H1 (cell line): ENCODE measurements at regions not wholly inside any gene's neighbourhood (a gene's known extent, or its start where the extent isn't known, plus 50 kb on each side); places are given as distances from the start of the nearest gene placed in this dataset.

Experiments
- CTCF ChIA-PET: fragments of 300-600 bp; sonication (Branson Sonifier 250); formaldehyde crosslinking; loops from one replicate; lab custom pipeline; 2021; ENCODE audit not compliant: partially characterized antibody; lab: Charles Lee
- POLR2A ChIA-PET: fragments of 300-600 bp; sonication (Branson Sonifier 250); formaldehyde crosslinking; loops from one replicate; lab custom pipeline; 2021; ENCODE audit warnings: inconsistent platforms; ENCODE audit not compliant: partially characterized antibody; lab: Charles Lee
- DNase-seq, 2 experiments: peaks; one replicate each; pipeline versions ENCODE4 v3.0.0 to v3.0.0-alpha.2; 2010 to 2022; ENCODE audit warnings: low spot score in 2 of 2, low read depth in 1 of 2, mixed read lengths in 1 of 2
- FAIRE-seq: peaks from 2 replicates; lab custom pipeline; 2011; peaks lifted over from hg19 to GRCh38; lab: Jason Lieb, UNC
- H2AFZ ChIP-seq: 2 replicates; pipeline ENCODE4 v1.8.1; 2012; ENCODE audit warnings: low read length, inconsistent platforms
- H2AK5ac ChIP-seq: 2 replicates; pipeline ENCODE4 v1.6.1; 2013; ENCODE audit warnings: low read depth, low read length
- H2BK120ac ChIP-seq: replicated peaks from 2 replicates; pipeline ENCODE3; 2013; ENCODE audit warnings: low read depth, low read length, inconsistent platforms
- H2BK12ac ChIP-seq: 2 replicates; pipeline ENCODE4 v1.6.1; 2013; ENCODE audit warnings: low read depth, low read length
- H2BK15ac ChIP-seq: 2 replicates; pipeline ENCODE4 v1.6.1; 2013; ENCODE audit warnings: low read length
- H2BK20ac ChIP-seq: 2 replicates; pipeline ENCODE4 v1.6.1; 2013; ENCODE audit warnings: low read length
- H2BK5ac ChIP-seq: 2 replicates; pipeline ENCODE4 v1.6.1; 2013; ENCODE audit warnings: low read depth, low read length
- H3K14ac ChIP-seq: 2 replicates; pipeline ENCODE4 v1.6.1; 2013; ENCODE audit warnings: inconsistent platforms; ENCODE audit not compliant: insufficient read length
- H3K18ac ChIP-seq: 2 replicates; pipeline ENCODE4 v1.6.1; 2013; ENCODE audit warnings: low read length; ENCODE audit errors: extremely low read depth
- H3K23ac ChIP-seq: 2 replicates; pipeline ENCODE4 v1.6.1; 2013; ENCODE audit warnings: inconsistent platforms; ENCODE audit not compliant: insufficient read length
- H3K23me2 ChIP-seq: 2 replicates; pipeline ENCODE4 v1.6.1; 2013; ENCODE audit warnings: low read depth, low read length
- H3K27ac ChIP-seq: 2 replicates; pipeline ENCODE4 v1.6.1; 2011; ENCODE audit warnings: low read depth, low read length, inconsistent platforms
- H3K27me3 ChIP-seq, 4 experiments: replicated peaks in 1 of 4; 1 replicate in 1 of 4; 2 replicates in 3 of 4; pipeline versions ENCODE4 v1.6.1 to v1.8.1; 2011 to 2013; ENCODE audit warnings: low read length in 3 of 4, mild to moderate bottlenecking in 3 of 4, inconsistent platforms in 2 of 4, mixed read lengths in 2 of 4, moderate library complexity in 1 of 4; ENCODE audit not compliant: control insufficient read depth in 3 of 4, insufficient read depth in 3 of 4; ENCODE audit errors: extremely low read depth in 1 of 4
- H3K36me3 ChIP-seq, 4 experiments: 2 replicates each; pipeline versions ENCODE4 v1.6.1 to v1.8.1; 2011 to 2013; ENCODE audit warnings: mild to moderate bottlenecking in 4 of 4, low read length in 3 of 4, moderate library complexity in 2 of 4, control low read depth in 1 of 4, inconsistent platforms in 1 of 4; ENCODE audit not compliant: insufficient read depth in 4 of 4, control insufficient read depth in 2 of 4
- H3K4ac ChIP-seq: replicated peaks from 2 replicates; pipeline ENCODE3; 2013; ENCODE audit warnings: low read length, low read depth, mixed read lengths, inconsistent platforms; ENCODE audit not compliant: insufficient read length
- H3K4me1 ChIP-seq, 4 experiments: replicated peaks in 1 of 4; 1 replicate in 1 of 4; 2 replicates in 3 of 4; pipeline versions ENCODE4 v1.6.1 to v1.8.1; 2011 to 2013; ENCODE audit warnings: low read length in 3 of 4, inconsistent platforms in 2 of 4, mixed read lengths in 1 of 4; ENCODE audit not compliant: insufficient read depth in 4 of 4, control insufficient read depth in 3 of 4
- H3K4me2 ChIP-seq, 2 experiments: 2 replicates each; pipeline versions ENCODE4 v1.6.1 to v1.8.1; 2011 to 2013; ENCODE audit warnings: low read depth in 2 of 2, low read length in 2 of 2, control low read depth in 1 of 2, inconsistent platforms in 1 of 2, mild to moderate bottlenecking in 1 of 2; ENCODE audit not compliant: insufficient read depth in 1 of 2
- H3K4me3 ChIP-seq, 4 experiments: fragments of 200-600, 300-600 bp in 1 of 4; sonication (generic), shearing (Covaris generic), sonication (Bioruptor Twin) in 1 of 4; 2 replicates each; pipeline versions ENCODE4 v1.5.1 to v1.8.1; 2011 to 2016; ENCODE audit warnings: low read length in 4 of 4, low read depth in 3 of 4, control low read depth in 2 of 4, inconsistent platforms in 2 of 4, mild to moderate bottlenecking in 2 of 4, mixed read lengths in 1 of 4, moderate library complexity in 1 of 4; ENCODE audit not compliant: insufficient read depth in 2 of 4; ENCODE audit errors: extremely low read depth in 1 of 4
- H3K56ac ChIP-seq: replicated peaks from 2 replicates; pipeline ENCODE3; 2013; ENCODE audit warnings: low read depth, mild to moderate bottlenecking, mixed read lengths, low read length, inconsistent platforms; ENCODE audit not compliant: insufficient read length
- H3K79me1 ChIP-seq: 2 replicates; pipeline ENCODE4 v1.6.1; 2013; ENCODE audit warnings: low read depth, low read length, control low read depth
- H3K79me2 ChIP-seq, 2 experiments: 2 replicates each; pipeline versions ENCODE4 v1.6.1 to v1.8.1; 2012 to 2013; ENCODE audit warnings: low read length in 2 of 2, mild to moderate bottlenecking in 2 of 2, inconsistent platforms in 1 of 2; ENCODE audit not compliant: insufficient read depth in 2 of 2, control insufficient read depth in 1 of 2
- H3K9ac ChIP-seq, 4 experiments: replicated peaks in 1 of 4; 1 replicate in 1 of 4; 2 replicates in 3 of 4; pipeline versions ENCODE4 v1.6.1 to v1.8.1; 2011 to 2013; ENCODE audit warnings: low read depth in 3 of 4, low read length in 3 of 4, control low read depth in 2 of 4, mild to moderate bottlenecking in 2 of 4, moderate library complexity in 2 of 4, inconsistent platforms in 1 of 4; ENCODE audit errors: extremely low read depth in 1 of 4
- H3K9me3 ChIP-seq, 2 experiments: 2 replicates each; pipeline versions ENCODE4 v1.6.1 to v1.8.1; 2012 to 2013; ENCODE audit warnings: mild to moderate bottlenecking in 2 of 2, moderate library complexity in 2 of 2, control low read depth in 1 of 2, inconsistent platforms in 1 of 2, low read depth in 1 of 2, low read length in 1 of 2, mixed read lengths in 1 of 2; ENCODE audit not compliant: insufficient read depth in 2 of 2
- H4K20me1 ChIP-seq, 2 experiments: replicated peaks in 1 of 2; 2 replicates each; pipeline versions ENCODE3 to v1.8.1; 2011 to 2013; ENCODE audit warnings: inconsistent platforms in 2 of 2, low read length in 2 of 2, mild to moderate bottlenecking in 1 of 2; ENCODE audit not compliant: insufficient read depth in 2 of 2, control insufficient read depth in 1 of 2
- H4K5ac ChIP-seq: 2 replicates; pipeline ENCODE4 v1.6.1; 2013; ENCODE audit warnings: low read length, low read depth, mixed read lengths, inconsistent platforms; ENCODE audit not compliant: insufficient read length
- H4K8ac ChIP-seq: 2 replicates; pipeline ENCODE4 v1.8.0; 2013; ENCODE audit warnings: mild to moderate bottlenecking, moderate library complexity, low read length, inconsistent platforms; ENCODE audit not compliant: insufficient read depth; ENCODE audit errors: extremely low read depth
- H4K91ac ChIP-seq: replicated peaks from 2 replicates; pipeline ENCODE3; 2013; ENCODE audit warnings: low read length, mixed read lengths, inconsistent platforms; ENCODE audit not compliant: insufficient read length
- BRCA1 ChIP-seq: IDR thresholded peaks from 2 replicates; pipeline ENCODE4 v1.6.1; 2012; ENCODE audit warnings: low read depth, low read length, improper control_type of control experiment
- EZH2 ChIP-seq: fragments of 200-600 bp; sonication (generic); IDR thresholded peaks from 2 replicates; pipeline ENCODE4 v1.7.1; 2012; ENCODE audit warnings: low read depth, mild to moderate bottlenecking, moderate library complexity, low read length, inconsistent platforms; ENCODE audit not compliant: severe bottlenecking
- HDAC6 ChIP-seq: IDR thresholded peaks from one replicate; pipeline ENCODE4 v1.7.1; 2012; ENCODE audit warnings: low read depth, mild to moderate bottlenecking, inconsistent platforms, low read length, moderate library complexity
- JUND ChIP-seq: IDR thresholded peaks from 2 replicates; pipeline ENCODE4 v1.6.1; 2011; ENCODE audit warnings: mild to moderate bottlenecking, improper control_type of control experiment, low read length
- KDM5A ChIP-seq: fragments of 200-600 bp; IDR thresholded peaks from 2 replicates; pipeline ENCODE4 v1.7.1; 2012; ENCODE audit warnings: mild to moderate bottlenecking, low read length, inconsistent platforms, mixed read lengths
- POLR2A ChIP-seq, 2 experiments: IDR thresholded peaks; 1 replicate in 1 of 2; 2 replicates in 1 of 2; pipeline ENCODE4 v1.6.1; 2011; ENCODE audit warnings: low read depth in 2 of 2, low read length in 2 of 2, mild to moderate bottlenecking in 2 of 2; ENCODE audit errors: control extremely low read depth in 1 of 2
- RAD21 ChIP-seq, 2 experiments: IDR thresholded peaks in 1 of 2; conservative IDR thresholded peaks in 1 of 2; 2 replicates each; pipeline ENCODE4 v1.6.1; 2011; ENCODE audit warnings: low read depth in 2 of 2, low read length in 2 of 2, improper control_type of control experiment in 1 of 2, inconsistent platforms in 1 of 2, mild to moderate bottlenecking in 1 of 2, moderate library complexity in 1 of 2
- SP2 ChIP-seq: IDR thresholded peaks from 2 replicates; pipeline ENCODE4 v1.6.1; 2012; ENCODE audit warnings: mild to moderate bottlenecking, low read length, inconsistent platforms
- SP4 ChIP-seq: IDR thresholded peaks from 2 replicates; pipeline ENCODE4 v1.6.1; 2012; ENCODE audit warnings: low read length, inconsistent platforms
- TCF12 ChIP-seq: IDR thresholded peaks from 2 replicates; pipeline ENCODE4 v1.6.1; 2011; ENCODE audit warnings: low read depth, mild to moderate bottlenecking, low read length
- ZNF274 ChIP-seq: IDR thresholded peaks from 2 replicates; pipeline ENCODE4 v1.7.0; 2012; ENCODE audit warnings: low read length, borderline replicate concordance; ENCODE audit errors: extremely low read depth
- WGBS, 2 experiments: shearing (Covaris generic) in 1 of 2; methylation state at CpG; one replicate each; pipeline versions ENCODE4 v1.1.6 to v1.1.7; 2013 to 2015; ENCODE audit warnings: low lambda C conversion rate in 2 of 2, mixed read lengths in 2 of 2, inconsistent platforms in 1 of 2, low coverage in 1 of 2, missing lambda C conversion rate in 1 of 2; ENCODE audit not compliant: insufficient replicate concordance in 2 of 2, insufficient coverage in 1 of 2, insufficient read length in 1 of 2; ENCODE audit errors: extremely low coverage in 1 of 2, missing lambda C conversion rate in 1 of 2; 5-methylcytosine and 5-hydroxymethylcytosine counted together
- TF ChIP-seq, protein P1 (sequence below), 3 experiments: IDR thresholded peaks; 1 replicate in 2 of 3; 2 replicates in 1 of 3; pipeline versions ENCODE4 v1.5.1 to v1.6.1; 2011; ENCODE audit warnings: low read length in 3 of 3, mild to moderate bottlenecking in 3 of 3, inconsistent platforms in 2 of 3, low read depth in 1 of 3, moderate library complexity in 1 of 3; ENCODE audit not compliant: insufficient read depth in 1 of 3; ENCODE audit errors: control extremely low read depth in 1 of 3

DNA sequence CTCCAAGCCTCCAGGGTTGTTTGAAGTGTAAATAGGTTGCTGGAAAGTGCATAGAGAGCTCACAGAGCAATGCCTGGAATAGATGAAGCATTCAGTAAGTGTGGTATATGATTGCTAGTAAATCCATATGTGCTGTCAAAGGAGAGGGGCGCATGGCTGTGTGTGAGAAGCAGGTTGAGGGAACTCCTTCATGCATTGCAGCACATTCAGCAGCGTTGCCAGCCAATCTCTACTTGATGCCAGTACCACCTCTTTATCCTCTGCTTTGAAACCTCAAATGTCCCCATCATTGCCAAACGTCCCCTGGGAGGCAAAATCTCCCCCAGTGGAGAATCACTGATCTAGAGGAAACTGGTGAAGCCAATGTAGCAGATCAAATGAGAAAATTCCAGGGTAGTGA lies 82.7 kb upstream of the RALGAPA2 start:
- Histone ChIP-seq H4K20me1 (no peaks in the 10 kb centered on the region), H3K56ac (no peak overlapping the region), H3K9ac (no peak overlapping the region), H2BK20ac (no peak overlapping the region), H2BK120ac (no peak overlapping the region), H3K27me3 (no peaks in the 10 kb centered on the region; a peak in 1 of 7 replicates), H2BK12ac (no peak overlapping the region), H3K23me2 (no peaks in the 10 kb centered on the region), H3K79me2 (no peaks in the 10 kb centered on the region), H3K4me2 (no peak overlapping the region), H3K18ac (no peak overlapping the region), H3K4me3 (no peak overlapping the region), H3K4ac (no peak overlapping the region), H3K27ac (no peak overlapping the region), H3K36me3 (no peaks in the 10 kb centered on the region), H2BK5ac (no peak overlapping the region), H2AK5ac (no peak overlapping the region), H4K5ac (no peak overlapping the region), H3K9me3 (no peaks in the 10 kb centered on the region), H3K4me1 (no peaks in the 10 kb centered on the region), H3K23ac (no peak overlapping the region), H3K79me1 (no peaks in the 10 kb centered on the region), H3K14ac (no peak overlapping the region), H2AFZ (no peak overlapping the region), H4K91ac (no peak overlapping the region), H2BK15ac (no peak overlapping the region), H4K8ac (no peak overlapping the region)
- TF ChIP-seq, protein P1, sequence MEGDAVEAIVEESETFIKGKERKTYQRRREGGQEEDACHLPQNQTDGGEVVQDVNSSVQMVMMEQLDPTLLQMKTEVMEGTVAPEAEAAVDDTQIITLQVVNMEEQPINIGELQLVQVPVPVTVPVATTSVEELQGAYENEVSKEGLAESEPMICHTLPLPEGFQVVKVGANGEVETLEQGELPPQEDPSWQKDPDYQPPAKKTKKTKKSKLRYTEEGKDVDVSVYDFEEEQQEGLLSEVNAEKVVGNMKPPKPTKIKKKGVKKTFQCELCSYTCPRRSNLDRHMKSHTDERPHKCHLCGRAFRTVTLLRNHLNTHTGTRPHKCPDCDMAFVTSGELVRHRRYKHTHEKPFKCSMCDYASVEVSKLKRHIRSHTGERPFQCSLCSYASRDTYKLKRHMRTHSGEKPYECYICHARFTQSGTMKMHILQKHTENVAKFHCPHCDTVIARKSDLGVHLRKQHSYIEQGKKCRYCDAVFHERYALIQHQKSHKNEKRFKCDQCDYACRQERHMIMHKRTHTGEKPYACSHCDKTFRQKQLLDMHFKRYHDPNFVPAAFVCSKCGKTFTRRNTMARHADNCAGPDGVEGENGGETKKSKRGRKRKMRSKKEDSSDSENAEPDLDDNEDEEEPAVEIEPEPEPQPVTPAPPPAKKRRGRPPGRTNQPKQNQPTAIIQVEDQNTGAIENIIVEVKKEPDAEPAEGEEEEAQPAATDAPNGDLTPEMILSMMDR (IDR thresholded peaks at IDR 0.05; ENCODE audit: control extremely low read depth in 1 of 3, insufficient read depth in 1 of 3, low read depth in 1 of 3, low read length in 3 of 3): no peak
- TF ChIP-seq BRCA1: no peak
- TF ChIP-seq HDAC6: no peak
- TF ChIP-seq EZH2: no peak
- TF ChIP-seq SP2: no peak
- TF ChIP-seq RAD21 (IDR thresholded peaks at IDR 0.05 in 1 of 2, conservative IDR thresholded peaks at IDR 0.05 in 1 of 2; ENCODE audit: low read depth in 2 of 2, low read length in 2 of 2): no peak
- no peak for TF ChIP-seq ZNF274
- TF ChIP-seq POLR2A (IDR thresholded peaks at IDR 0.05; ENCODE audit: control extremely low read depth in 1 of 2, low read depth in 2 of 2, low read length in 2 of 2): no peak
- TF ChIP-seq SP4: no peak
- TF ChIP-seq KDM5A: no peak
- no peak for TF ChIP-seq JUND
- TF ChIP-seq TCF12: no peak
- ChIA-PET POLR2A (no interaction called here), CTCF (interaction anchor here (6.6 kb wide), 1 partner anchor 29 kb away, joined by 39 read pairs; no protein-coding TSS in a partner anchor)
- no peak for DNase-seq
- WGBS, 2 experiments: 83% methylated on average over 3 of the region's 3 CpGs; no CpG with 5 or more reads in 1 of the 2 experiments
- no peak for FAIRE-seq
